Prostate gland (tissue), 2 donors: ENCODE measurements at regions not wholly inside any gene's neighbourhood (a gene's known extent, or its start where the extent isn't known, plus 50 kb on each side); places are given as distances from the start of the nearest gene placed in this dataset.

Source experiments
- POLR2A ChIP-seq: fragments of 450-650 bp; IDR thresholded peaks from one replicate; pipeline ENCODE4 v1.6.1; 2016; ENCODE audit warnings: antibody characterized with exemption, mild to moderate bottlenecking
- TF ChIP-seq, protein P1 (sequence below), 4 experiments: fragments of 200-600 bp in 2 of 4; fragments of 450-650 bp in 2 of 4; sonication (generic) in 2 of 4; IDR thresholded peaks; 1 replicate in 3 of 4; 2 replicates in 1 of 4; pipeline ENCODE4 v1.5.1; 2016 to 2019; ENCODE audit warnings: antibody characterized with exemption in 4 of 4, mild to moderate bottlenecking in 2 of 4, moderate library complexity in 2 of 4

DNA sequence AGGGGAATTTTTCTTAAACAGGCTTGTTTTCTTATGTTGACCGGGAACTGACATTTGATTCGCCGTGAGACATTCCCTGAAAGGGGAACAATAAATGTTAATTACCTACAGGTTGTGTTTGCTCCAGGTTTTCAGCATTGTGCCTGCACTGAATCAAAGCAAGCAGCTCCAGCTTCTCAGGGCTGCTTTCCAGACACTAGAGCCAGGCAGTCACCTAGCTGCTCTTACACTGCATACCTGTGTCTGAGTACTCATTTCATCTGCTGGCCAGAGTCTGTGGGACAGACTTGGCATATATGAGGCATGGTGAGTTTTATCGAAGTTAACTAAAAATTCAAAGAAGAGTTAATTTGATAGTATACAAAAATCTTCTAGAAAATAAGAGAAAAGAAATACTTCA is 951.8 kb upstream of the MAP3K7 start:
- TF ChIP-seq, protein P1, sequence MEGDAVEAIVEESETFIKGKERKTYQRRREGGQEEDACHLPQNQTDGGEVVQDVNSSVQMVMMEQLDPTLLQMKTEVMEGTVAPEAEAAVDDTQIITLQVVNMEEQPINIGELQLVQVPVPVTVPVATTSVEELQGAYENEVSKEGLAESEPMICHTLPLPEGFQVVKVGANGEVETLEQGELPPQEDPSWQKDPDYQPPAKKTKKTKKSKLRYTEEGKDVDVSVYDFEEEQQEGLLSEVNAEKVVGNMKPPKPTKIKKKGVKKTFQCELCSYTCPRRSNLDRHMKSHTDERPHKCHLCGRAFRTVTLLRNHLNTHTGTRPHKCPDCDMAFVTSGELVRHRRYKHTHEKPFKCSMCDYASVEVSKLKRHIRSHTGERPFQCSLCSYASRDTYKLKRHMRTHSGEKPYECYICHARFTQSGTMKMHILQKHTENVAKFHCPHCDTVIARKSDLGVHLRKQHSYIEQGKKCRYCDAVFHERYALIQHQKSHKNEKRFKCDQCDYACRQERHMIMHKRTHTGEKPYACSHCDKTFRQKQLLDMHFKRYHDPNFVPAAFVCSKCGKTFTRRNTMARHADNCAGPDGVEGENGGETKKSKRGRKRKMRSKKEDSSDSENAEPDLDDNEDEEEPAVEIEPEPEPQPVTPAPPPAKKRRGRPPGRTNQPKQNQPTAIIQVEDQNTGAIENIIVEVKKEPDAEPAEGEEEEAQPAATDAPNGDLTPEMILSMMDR (IDR thresholded peaks at IDR 0.05): no peak
- TF ChIP-seq POLR2A: no peak
